ENCODE measurements at regions not wholly inside any gene's neighbourhood (a gene's known extent, or its start where the extent isn't known, plus 50 kb on each side); places are given as distances from the start of the nearest gene placed in this dataset.
"Not testable (repeated sequence)": the region's sequence is repeated elsewhere in the genome, so short reads cannot be mapped to it uniquely, and the experiment has no call there.

- H3K9me3 ChIP-seq = peaks cover 0 to 6% (median 0%) of the 10 kb centered on the region in 8 donors
- H3K4me3 ChIP-seq = no peak overlapping the region
- no peak for DNase-seq
- no peak overlapping the region for H3K27ac ChIP-seq
- TF ChIP-seq CTCF (IDR thresholded peaks at IDR 0.05 in 8 of 11, conservative IDR thresholded peaks at IDR 0.05 in 3 of 11) (no peak), POLR2A (IDR thresholded peaks at IDR 0.05) (no peak), POLR2AphosphoS5 (IDR thresholded peaks at IDR 0.05) (no peak)
- H3K4me1 ChIP-seq = peaks cover 0 to 5% (median 0%) of the 10 kb centered on the region in 6 donors
- 74 to 85% (median 81%) methylated on average over 1 of the region's 1 CpG for WGBS, 5 donors
- H3K27me3 ChIP-seq (replicated peaks in 1 of 7) = no peaks in the 10 kb centered on the region
- intact Hi-C loops (cut with DNase I; ENCODE audit: low total_unique reads) = no loop called here
- H3K36me3 ChIP-seq = no peaks in the 10 kb centered on the region
Observed at GRCh38 chr12:67546746-67547145, 101.8 kb upstream of the DYRK2 start.

GRCh38 chr12:67555075-67555717 is 93.3 kb upstream of the DYRK2 start:
- DNase-seq = peak; percentile 81
- H3K9me3 ChIP-seq = peaks cover 0 to 13% (median 2%) of the 10 kb centered on the region in 8 donors
- 33 to 68% (median 61%) methylated on average over 4 to 8 of the region's 8 CpGs for WGBS, 5 donors

GRCh38 chr12:67558775-67559174 is 89.8 kb upstream of the DYRK2 start:
- WGBS, 5 donors = 88 to 98% (median 94%) methylated on average over 3 of the region's 3 CpGs
- no peak for DNase-seq
- intact Hi-C loops (cut with DNase I; ENCODE audit: low total_unique reads) = no loop called here
- no peaks in the 10 kb centered on the region for H3K36me3 ChIP-seq
- no peaks in the 10 kb centered on the region for H3K27me3 ChIP-seq (replicated peaks in 1 of 7)
- H3K4me3 ChIP-seq = no peak overlapping the region
- H3K27ac ChIP-seq = no peak overlapping the region
- peaks cover 0 to 26% (median 15%) of the 10 kb centered on the region in 8 donors for H3K9me3 ChIP-seq
- peaks cover 0 to 16% (median 10%) of the 10 kb centered on the region in 6 donors for H3K4me1 ChIP-seq
- no peak for TF ChIP-seq POLR2AphosphoS5 (IDR thresholded peaks at IDR 0.05)

More at GRCh38 chr12:67555075-67555717, 93.3 kb upstream of the DYRK2 start:
- Histone ChIP-seq H3K27ac (peak overlapping the region in 2 of 8 donors; percentile 34 to 46), H3K4me1 (peaks cover 0 to 16% (median 10%) of the 10 kb centered on the region in 6 donors)
- intact Hi-C loops (cut with DNase I; ENCODE audit: low total_unique reads); H3K27me3 ChIP-seq (replicated peaks in 1 of 7); H3K4me3 ChIP-seq; H3K36me3 ChIP-seq: not testable (repeated sequence)

- 82 to 92% (median 88%) methylated on average over 3 of the region's 3 CpGs for WGBS, 5 donors
- intact Hi-C loops (cut with DNase I; ENCODE audit: low total_unique reads) = no loop called here
Observed at GRCh38 chr12:67559751-67560150, 88.8 kb upstream of the DYRK2 start.

More at GRCh38 chr12:67559751-67560150, 88.8 kb upstream of the DYRK2 start:
- H3K4me1 ChIP-seq = peaks cover 0 to 12% (median 10%) of the 10 kb centered on the region in 6 donors
- H3K27ac ChIP-seq = no peak overlapping the region
- TF ChIP-seq POLR2AphosphoS5 (IDR thresholded peaks at IDR 0.05) = no peak
- no peak for TF ChIP-seq POLR2A (IDR thresholded peaks at IDR 0.05)
- no peak for TF ChIP-seq CTCF (IDR thresholded peaks at IDR 0.05 in 8 of 11, conservative IDR thresholded peaks at IDR 0.05 in 3 of 11)
- DNase-seq = no peak
- no peak overlapping the region for H3K4me3 ChIP-seq
- H3K36me3 ChIP-seq = no peaks in the 10 kb centered on the region
- H3K9me3 ChIP-seq = peaks cover 0 to 26% (median 15%) of the 10 kb centered on the region in 8 donors
- H3K27me3 ChIP-seq (replicated peaks in 1 of 7) = no peaks in the 10 kb centered on the region

Data from spleen (tissue), 11 donors.